HepG2 (cell line): ENCODE measurements at regions not wholly inside any gene's neighbourhood (a gene's known extent, or its start where the extent isn't known, plus 50 kb on each side); places are given as distances from the start of the nearest gene placed in this dataset.

Experiments used
- ATAC-seq: fragments of 200-7000 bp; cut with Tn5 transposase; 3 replicates; pipeline ENCODE4 v1.9.1; 2020; ENCODE audit warnings: mild to moderate bottlenecking, moderate library complexity
- BruUV-seq: library from RNA; stranded (reverse); fragments of 400-500 nt; replicated peaks from 2 replicates; lab custom pipeline; 2021; lab: Mats Ljungman, UMichigan
- CTCF ChIA-PET: fragments of 300-600 bp; formaldehyde crosslinking; extraction: SDS; loops from one replicate; lab custom pipeline; 2021; ENCODE audit warnings: low total read pairs, inconsistent platforms, low intra/inter-chr PET ratio; lab: Yijun Ruan, JAX
- POLR2A ChIA-PET: fragments of 350-600 bp; sonication (Branson Sonifier 250); formaldehyde crosslinking; loops from one replicate; lab custom pipeline; 2020; ENCODE audit warnings: antibody characterized with exemption, inconsistent platforms; lab: Yijun Ruan, JAX
- DNase-seq: peaks from one replicate; pipeline ENCODE4 v3.0.0-alpha.2; 2015; ENCODE audit warnings: low spot score
- FAIRE-seq: peaks from 3 replicates; lab custom pipeline; 2011; peaks lifted over from hg19 to GRCh38; lab: Jason Lieb, UNC
- H2AFZ ChIP-seq: one replicate; pipeline ENCODE4 v1.6.1; 2011; ENCODE audit warnings: low read length, inconsistent platforms
- H3K27ac ChIP-seq: fragments of 300-600 bp; 3 replicates; pipeline ENCODE4 v1.8.0; 2011; ENCODE audit warnings: mixed run types, mild to moderate bottlenecking, mixed read lengths, low read length, inconsistent platforms; ENCODE audit not compliant: insufficient read depth; ENCODE audit errors: extremely low read length
- H3K27me3 ChIP-seq, 2 experiments: fragments of 200-600 bp in 1 of 2; 2 replicates in 1 of 2; 3 replicates in 1 of 2; pipeline versions ENCODE4 v1.6.0 to v1.8.0; 2011; ENCODE audit warnings: low read length in 2 of 2, mild to moderate bottlenecking in 2 of 2, moderate library complexity in 2 of 2, inconsistent platforms in 1 of 2; ENCODE audit not compliant: insufficient read depth in 2 of 2, control insufficient read depth in 1 of 2
- H3K36me3 ChIP-seq, 2 experiments: fragments of 200-600 bp in 1 of 2; replicated peaks in 1 of 2; 2 replicates in 1 of 2; 3 replicates in 1 of 2; pipeline versions ENCODE4 v1.5.1 to v1.8.0; 2011; ENCODE audit warnings: low read length in 2 of 2, inconsistent platforms in 1 of 2; ENCODE audit not compliant: insufficient read depth in 2 of 2, control insufficient read depth in 1 of 2
- H3K4me1 ChIP-seq: 2 replicates; pipeline ENCODE4 v1.5.1; 2012; ENCODE audit warnings: low read length, inconsistent platforms; ENCODE audit not compliant: insufficient read depth
- H3K4me2 ChIP-seq: 2 replicates; pipeline ENCODE4 v1.6.0; 2011; ENCODE audit warnings: low read depth, low read length, inconsistent platforms
- H3K4me3 ChIP-seq, 3 experiments: fragments of 200-600 bp in 1 of 3; sonication (generic), shearing (Covaris generic) in 1 of 3; replicated peaks in 1 of 3; 2 replicates each; pipeline ENCODE4 v1.5.1; 2011 to 2016; ENCODE audit warnings: low read length in 3 of 3, inconsistent platforms in 2 of 3, low read depth in 2 of 3, mild to moderate bottlenecking in 2 of 3, control low read depth in 1 of 3, mixed read lengths in 1 of 3; ENCODE audit not compliant: insufficient read depth in 1 of 3
- H3K79me2 ChIP-seq: one replicate; pipeline ENCODE4 v1.6.1; 2011; ENCODE audit warnings: low read length, inconsistent platforms; ENCODE audit not compliant: insufficient read depth
- H3K9ac ChIP-seq: 2 replicates; pipeline ENCODE4 v1.6.0; 2011; ENCODE audit warnings: mild to moderate bottlenecking, low read depth, low read length, inconsistent platforms; ENCODE audit not compliant: insufficient read depth
- H3K9me3 ChIP-seq: 2 replicates; pipeline ENCODE4 v1.5.1; 2012; ENCODE audit warnings: mild to moderate bottlenecking, low read length
- H4K20me1 ChIP-seq: 2 replicates; pipeline ENCODE4 v1.6.0; 2011; ENCODE audit warnings: inconsistent platforms, mild to moderate bottlenecking, low read length, moderate library complexity; ENCODE audit not compliant: insufficient read depth
- BATF2 ChIP-seq: sonication (generic); formaldehyde crosslinking; IDR thresholded peaks from 2 replicates; pipeline ENCODE4 v1.8.0; 2022; ENCODE audit warnings: mild to moderate bottlenecking, missing genetic modification reagents, moderate library complexity
- CAMTA2 ChIP-seq: sonication (generic); formaldehyde crosslinking; IDR thresholded peaks from 2 replicates; pipeline ENCODE4 v1.4.0; 2020; ENCODE audit warnings: mild to moderate bottlenecking, missing genetic modification reagents, borderline replicate concordance
- HNRNPH1 ChIP-seq: fragments of 200-400 bp; formaldehyde crosslinking; optimal IDR thresholded peaks from 2 replicates; pipeline ENCODE3; 2017; ENCODE audit warnings: mild to moderate bottlenecking, low read depth, low read length
- MYPOP ChIP-seq: sonication (generic); formaldehyde crosslinking; IDR thresholded peaks from 2 replicates; pipeline ENCODE4 v1.8.1; 2023; ENCODE audit warnings: mild to moderate bottlenecking, moderate library complexity, missing genetic modification reagents
- NR2F2 ChIP-seq: IDR thresholded peaks from 2 replicates; pipeline ENCODE4 v1.6.1; 2012; ENCODE audit warnings: low read depth, inconsistent platforms, borderline replicate concordance
- RELA ChIP-seq: sonication (generic); formaldehyde crosslinking; IDR thresholded peaks from 2 replicates; pipeline ENCODE4 v1.4.0; 2020; ENCODE audit warnings: missing genetic modification reagents
- RFX3 ChIP-seq: IDR thresholded peaks from 2 replicates; pipeline ENCODE4 v1.6.1; 2016; ENCODE audit warnings: missing biosample characterization, missing genetic modification reagents
- RNF2 ChIP-seq: fragments of 450-650 bp; conservative IDR thresholded peaks from 2 replicates; pipeline ENCODE4 v1.6.1; 2016; ENCODE audit warnings: low read depth
- RORA ChIP-seq: sonication (generic); formaldehyde crosslinking; IDR thresholded peaks from 2 replicates; pipeline ENCODE4 v1.5.0; 2020; ENCODE audit warnings: mild to moderate bottlenecking, missing genetic modification reagents, moderate library complexity
- SP2 ChIP-seq: sonication (generic); formaldehyde crosslinking; IDR thresholded peaks from 2 replicates; pipeline ENCODE4 v1.5.1; 2020; ENCODE audit warnings: mild to moderate bottlenecking, missing genetic modification reagents
- SRY ChIP-seq: sonication (generic); formaldehyde crosslinking; IDR thresholded peaks from 2 replicates; pipeline ENCODE4 v1.8.0; 2022; ENCODE audit warnings: mild to moderate bottlenecking, missing genetic modification reagents
- TEAD3 ChIP-seq: optimal IDR thresholded peaks from 2 replicates; pipeline ENCODE3; 2016; ENCODE audit warnings: borderline replicate concordance
- ZBTB20 ChIP-seq: sonication (generic); formaldehyde crosslinking; IDR thresholded peaks from 2 replicates; pipeline ENCODE4 v1.8.1; 2023; ENCODE audit warnings: missing genetic modification reagents, low read depth, mild to moderate bottlenecking, borderline replicate concordance
- ZBTB8A ChIP-seq: sonication (generic); formaldehyde crosslinking; IDR thresholded peaks from 2 replicates; pipeline ENCODE4 v1.4.0; 2020; ENCODE audit warnings: mild to moderate bottlenecking, low read depth, missing genetic modification reagents, borderline replicate concordance
- in situ Hi-C: cut with HindIII; loops from 2 replicates; pipeline ENCODE4 v1.10.0; 2017; ENCODE audit warnings: low pct_unique_long_range_greater_than_20kb; ENCODE audit not compliant: extremely low pct_ligation_motif_present
- intact Hi-C: fragments of 100-400 bp; cut with micrococcal nuclease; formaldehyde crosslinking; loops from one replicate; pipeline ENCODE4 v1.10.0; 2022; ENCODE audit not compliant: unreplicated experiment
- TF ChIP-seq, protein P1 (sequence below): sonication (generic); formaldehyde crosslinking; IDR thresholded peaks from 2 replicates; pipeline ENCODE4 v1.5.1; 2020; ENCODE audit warnings: mild to moderate bottlenecking, missing genetic modification reagents

- no peak for ATAC-seq
- no peak for FAIRE-seq
- Histone ChIP-seq H3K9ac (no peak overlapping the region), H4K20me1 (no peaks in the 10 kb centered on the region), H3K36me3 (no peaks in the 10 kb centered on the region), H3K4me3 (no peak overlapping the region), H3K79me2 (no peaks in the 10 kb centered on the region), H3K4me2 (no peak overlapping the region), H3K9me3 (peaks cover 35% of the 10 kb centered on the region), H3K4me1 (no peaks in the 10 kb centered on the region), H2AFZ (no peak overlapping the region), H3K27me3 (no peaks in the 10 kb centered on the region), H3K27ac (no peak overlapping the region)
- ChIA-PET CTCF (no interaction called here), POLR2A (no interaction called here)
- in situ Hi-C loops, result no loop called here
- intact Hi-C loops, result no loop called here
- no TSS peak for BruUV-seq
- TF ChIP-seq ZBTB8A, result no peak
- no peak for TF ChIP-seq RORA (CRISPR knock-in tag)
- TF ChIP-seq RNF2, result no peak
- no peak for TF ChIP-seq TEAD3 (CRISPR knock-in tag)
- TF ChIP-seq, protein P1, sequence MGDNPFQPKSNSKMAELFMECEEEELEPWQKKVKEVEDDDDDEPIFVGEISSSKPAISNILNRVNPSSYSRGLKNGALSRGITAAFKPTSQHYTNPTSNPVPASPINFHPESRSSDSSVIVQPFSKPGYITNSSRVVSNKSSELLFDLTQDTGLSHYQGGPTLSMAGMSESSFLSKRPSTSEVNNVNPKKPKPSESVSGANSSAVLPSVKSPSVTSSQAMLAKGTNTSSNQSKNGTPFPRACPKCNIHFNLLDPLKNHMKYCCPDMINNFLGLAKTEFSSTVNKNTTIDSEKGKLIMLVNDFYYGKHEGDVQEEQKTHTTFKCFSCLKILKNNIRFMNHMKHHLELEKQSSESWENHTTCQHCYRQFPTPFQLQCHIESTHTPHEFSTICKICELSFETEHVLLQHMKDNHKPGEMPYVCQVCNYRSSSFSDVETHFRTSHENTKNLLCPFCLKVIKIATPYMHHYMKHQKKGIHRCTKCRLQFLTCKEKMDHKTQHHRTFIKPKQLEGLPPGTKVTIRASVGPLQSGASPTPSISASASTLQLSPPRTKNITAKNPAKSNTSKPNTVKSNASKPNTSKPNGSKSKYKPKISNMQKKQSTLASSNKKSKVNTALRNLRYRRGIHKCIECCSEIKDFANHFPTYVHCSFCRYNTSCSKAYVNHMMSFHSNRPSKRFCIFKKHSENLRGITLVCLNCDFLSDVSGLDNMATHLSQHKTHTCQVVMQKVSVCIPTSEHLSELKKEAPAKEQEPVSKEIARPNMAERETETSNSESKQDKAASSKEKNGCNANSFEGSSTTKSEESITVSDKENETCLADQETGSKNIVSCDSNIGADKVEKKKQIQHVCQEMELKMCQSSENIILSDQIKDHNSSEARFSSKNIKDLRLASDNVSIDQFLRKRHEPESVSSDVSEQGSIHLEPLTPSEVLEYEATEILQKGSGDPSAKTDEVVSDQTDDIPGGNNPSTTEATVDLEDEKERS, result no peak
- no peak for TF ChIP-seq ZBTB20 (CRISPR knock-in tag)
- no peak for TF ChIP-seq RELA (CRISPR knock-in tag)
- no peak for TF ChIP-seq NR2F2
- TF ChIP-seq BATF2, result no peak
- TF ChIP-seq SRY (CRISPR knock-in tag), result no peak
- no peak for TF ChIP-seq HNRNPH1
- no peak for TF ChIP-seq CAMTA2 (CRISPR knock-in tag)
- TF ChIP-seq MYPOP (CRISPR knock-in tag), result no peak
- TF ChIP-seq SP2 (CRISPR knock-in tag), result no peak
- no peak for TF ChIP-seq RFX3
- no peak for DNase-seq
These were observed 244.4 kb upstream of the RBMY1B start for GRCh38 chrY:21266751-21267150.
